Spleen (tissue), 7 donors: ENCODE measurements at regions not wholly inside any gene's neighbourhood (a gene's known extent, or its start where the extent isn't known, plus 50 kb on each side); places are given as distances from the start of the nearest gene placed in this dataset.

ENCODE experiments used
- CTCF ChIP-seq, 11 experiments: fragments of 200-600 bp in 7 of 11; fragments of 450-650 bp in 4 of 11; sonication (generic) in 4 of 11; IDR thresholded peaks in 8 of 11; conservative IDR thresholded peaks in 3 of 11; 1 replicate in 7 of 11; 2 replicates in 4 of 11; pipeline versions ENCODE4 v1.4.0 to v1.8.0; 2016 to 2021; ENCODE audit warnings: antibody characterized with exemption in 11 of 11, inconsistent platforms in 4 of 11, mild to moderate bottlenecking in 1 of 11
- POLR2AphosphoS5 ChIP-seq, 3 donors: sonication (generic); formaldehyde crosslinking; IDR thresholded peaks; one replicate each; pipeline ENCODE4 v1.5.1; 2017; ENCODE audit warnings: antibody characterized with exemption in 3 of 3
- donor health status: DM: no; HTN: no; CAD: no; lungs with moderate emphysema.
- donor health status: DM: no; HTN: no; CAD: no.
- donor health status: DM: no; HTN: no; CAD: no.

GRCh38 chr6:56877922-56878321, 77.0 kb upstream of the BEND6 start:
- TF ChIP-seq CTCF (IDR thresholded peaks at IDR 0.05 in 8 of 11, conservative IDR thresholded peaks at IDR 0.05 in 3 of 11) (no peak), POLR2AphosphoS5 (IDR thresholded peaks at IDR 0.05) (no peak)
